Muscle layer of duodenum (tissue), 2 donors: ENCODE measurements at regions not wholly inside any gene's neighbourhood (a gene's known extent, or its start where the extent isn't known, plus 50 kb on each side); places are given as distances from the start of the nearest gene placed in this dataset.
"Not testable (repeated sequence)": the region's sequence is repeated elsewhere in the genome, so short reads cannot be mapped to it uniquely, and the experiment has no call there.

Experiments
- H3K27ac ChIP-seq: one replicate; pipeline ENCODE4 v1.7.0; 2013; ENCODE audit warnings: mild to moderate bottlenecking, low read length
- H3K27me3 ChIP-seq: one replicate; pipeline ENCODE4 v1.7.0; 2013; ENCODE audit warnings: low read depth, mild to moderate bottlenecking, control low read depth, low read length
- H3K36me3 ChIP-seq, 2 donors: one replicate each; pipeline ENCODE4 v1.7.0; 2013; ENCODE audit warnings: low read length in 2 of 2, control low read depth in 1 of 2, mild to moderate bottlenecking in 1 of 2; ENCODE audit not compliant: insufficient read depth in 2 of 2, control insufficient read depth in 1 of 2
- H3K4me1 ChIP-seq, 2 donors: one replicate each; pipeline ENCODE4 v1.7.0; 2013; ENCODE audit warnings: low read length in 2 of 2, mild to moderate bottlenecking in 2 of 2, control low read depth in 1 of 2, moderate library complexity in 1 of 2; ENCODE audit not compliant: insufficient read depth in 2 of 2, control insufficient read depth in 1 of 2
- H3K4me3 ChIP-seq, 2 donors: one replicate each; pipeline ENCODE4 v1.7.0; 2013; ENCODE audit warnings: low read length in 2 of 2, low read depth in 1 of 2, mild to moderate bottlenecking in 1 of 2
- H3K9me3 ChIP-seq, 2 donors: one replicate each; pipeline ENCODE4 v1.7.0; 2013; ENCODE audit warnings: low read length in 2 of 2, control low read depth in 1 of 2, mild to moderate bottlenecking in 1 of 2; ENCODE audit not compliant: control insufficient read depth in 1 of 2
- donor health status: healthy.

DNA sequence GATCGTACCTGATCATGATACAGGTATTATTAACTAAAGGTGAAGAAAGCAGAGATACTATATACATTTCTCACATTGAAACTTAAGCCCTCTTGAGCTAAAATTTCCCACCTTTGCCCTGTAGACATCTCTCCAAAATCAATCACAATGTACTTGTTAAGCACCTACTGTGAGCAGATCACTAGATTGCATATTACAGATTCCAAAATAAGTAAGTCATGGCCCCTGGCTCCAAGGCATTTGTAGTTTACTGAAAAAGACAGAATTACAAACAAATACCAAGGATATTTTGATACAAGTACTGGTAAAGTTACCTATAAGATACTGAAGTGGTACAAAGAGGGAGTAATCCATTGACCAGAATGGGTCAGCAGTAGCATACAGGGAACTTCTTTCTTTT is 455.3 kb downstream of the STK39 start:
- Histone ChIP-seq H3K4me1 (no peaks in the 10 kb centered on the region), H3K4me3 (no peak overlapping the region), H3K36me3 (no peaks in the 10 kb centered on the region), H3K27me3 (no peaks in the 10 kb centered on the region), H3K9me3 (no peaks in the 10 kb centered on the region), H3K27ac (no peak overlapping the region)

DNA sequence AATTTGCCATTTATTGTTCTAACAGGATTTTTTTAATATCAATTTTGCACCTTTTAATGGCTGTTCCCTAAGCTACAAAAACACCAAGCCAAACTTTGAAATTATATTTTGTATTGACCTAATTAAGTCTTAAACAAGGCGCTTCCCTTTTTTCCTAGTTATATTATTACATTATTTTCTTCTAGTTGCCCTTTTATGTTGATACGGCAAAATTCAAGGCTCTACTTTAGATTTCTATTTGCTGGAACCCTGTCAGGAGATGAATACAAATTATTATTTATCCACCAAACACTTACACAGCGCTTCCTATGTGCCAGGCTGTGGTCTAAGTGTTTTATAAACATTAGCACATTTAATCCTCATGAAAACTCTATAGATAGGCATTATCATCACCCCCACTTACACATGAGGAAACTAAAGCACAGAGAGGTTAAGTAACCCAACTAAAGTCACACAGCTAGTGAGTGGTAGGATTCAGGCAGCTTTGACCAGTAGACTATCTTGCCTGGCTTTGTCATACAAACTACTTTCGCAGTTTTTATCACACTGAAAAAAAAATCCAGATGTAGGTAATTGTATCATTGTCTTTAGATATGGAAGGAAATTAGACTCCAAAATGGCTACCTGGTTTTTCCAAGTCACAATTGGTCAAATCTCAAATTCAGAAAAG is 456.5 kb downstream of the STK39 start:
- Histone ChIP-seq H3K36me3 (no peaks in the 10 kb centered on the region), H3K4me1 (no peaks in the 10 kb centered on the region), H3K9me3 (no peaks in the 10 kb centered on the region), H3K27ac (no peak overlapping the region), H3K27me3 (no peaks in the 10 kb centered on the region), H3K4me3 (no peak overlapping the region)

DNA sequence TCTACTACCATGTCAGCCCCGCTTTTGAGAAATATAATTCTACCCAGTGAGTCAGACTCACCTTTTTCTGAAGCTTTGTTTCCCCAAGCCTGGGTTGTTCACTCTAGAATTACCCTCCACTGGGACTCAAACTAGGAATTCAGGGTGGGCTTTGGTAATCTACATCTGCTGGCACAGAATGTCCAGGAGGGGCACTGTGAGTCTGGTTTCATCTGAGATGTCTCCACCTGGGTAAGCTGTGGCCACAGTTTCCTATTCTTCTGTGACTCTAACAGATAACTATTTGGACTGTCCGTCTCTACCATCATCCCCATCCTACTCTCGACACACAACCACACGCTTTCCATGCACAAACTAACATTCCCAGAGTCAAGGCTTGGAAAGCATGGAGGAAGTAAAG is 457.2 kb downstream of the STK39 start:
- Histone ChIP-seq H3K27ac (no peak overlapping the region), H3K9me3 (no peaks in the 10 kb centered on the region), H3K4me1 (no peaks in the 10 kb centered on the region), H3K4me3 (no peak overlapping the region), H3K36me3 (no peaks in the 10 kb centered on the region), H3K27me3 (no peaks in the 10 kb centered on the region)

DNA sequence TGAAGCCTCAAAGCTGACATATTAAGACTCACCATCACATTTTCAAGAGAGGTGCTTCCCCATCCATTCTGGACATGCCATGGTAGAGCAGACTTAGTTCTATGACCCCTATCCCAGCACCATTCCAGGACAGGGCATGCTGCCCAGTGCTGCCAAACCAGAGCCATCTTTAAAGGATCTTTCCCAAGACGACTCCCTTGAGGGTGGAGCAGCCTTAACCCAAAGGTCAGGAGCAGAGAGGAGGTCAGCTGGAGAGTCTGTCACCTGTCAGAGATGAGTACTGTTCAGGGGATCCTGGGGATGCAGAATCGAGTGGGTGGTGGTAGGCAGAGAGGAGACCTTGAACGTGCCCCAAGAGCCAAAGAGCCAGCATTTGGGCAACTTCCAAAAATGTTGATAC is 459.8 kb downstream of the STK39 start:
- Histone ChIP-seq H3K36me3 (no peaks in the 10 kb centered on the region), H3K4me1 (no peaks in the 10 kb centered on the region), H3K27ac (no peak overlapping the region), H3K27me3 (no peaks in the 10 kb centered on the region), H3K9me3 (no peaks in the 10 kb centered on the region), H3K4me3 (no peak overlapping the region)

DNA sequence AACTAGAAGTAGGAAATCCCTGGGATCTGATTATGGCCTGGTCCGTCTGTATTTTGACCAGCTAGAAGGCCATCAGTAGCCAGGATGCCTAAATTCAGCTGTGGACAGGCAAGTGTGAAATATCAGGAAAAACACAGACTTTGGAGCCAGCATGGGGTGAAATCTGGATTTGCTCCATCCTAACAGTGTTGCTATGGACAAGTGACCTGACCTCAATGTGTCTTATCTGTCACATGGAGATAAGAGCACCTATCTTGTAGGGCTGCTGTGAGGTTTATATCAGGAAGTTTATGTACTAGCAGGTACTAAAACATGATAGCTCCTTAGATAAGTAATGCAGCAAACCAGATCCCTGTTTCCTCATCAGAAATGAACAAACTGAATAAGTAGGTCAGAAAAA is 460.4 kb downstream of the STK39 start:
- H3K4me3 ChIP-seq: no peak overlapping the region
- H3K27me3 ChIP-seq: no peaks in the 10 kb centered on the region
- no peaks in the 10 kb centered on the region for H3K9me3 ChIP-seq
- no peaks in the 10 kb centered on the region for H3K36me3 ChIP-seq
- H3K4me1 ChIP-seq: no peaks in the 10 kb centered on the region
- H3K27ac ChIP-seq: no peak overlapping the region

DNA sequence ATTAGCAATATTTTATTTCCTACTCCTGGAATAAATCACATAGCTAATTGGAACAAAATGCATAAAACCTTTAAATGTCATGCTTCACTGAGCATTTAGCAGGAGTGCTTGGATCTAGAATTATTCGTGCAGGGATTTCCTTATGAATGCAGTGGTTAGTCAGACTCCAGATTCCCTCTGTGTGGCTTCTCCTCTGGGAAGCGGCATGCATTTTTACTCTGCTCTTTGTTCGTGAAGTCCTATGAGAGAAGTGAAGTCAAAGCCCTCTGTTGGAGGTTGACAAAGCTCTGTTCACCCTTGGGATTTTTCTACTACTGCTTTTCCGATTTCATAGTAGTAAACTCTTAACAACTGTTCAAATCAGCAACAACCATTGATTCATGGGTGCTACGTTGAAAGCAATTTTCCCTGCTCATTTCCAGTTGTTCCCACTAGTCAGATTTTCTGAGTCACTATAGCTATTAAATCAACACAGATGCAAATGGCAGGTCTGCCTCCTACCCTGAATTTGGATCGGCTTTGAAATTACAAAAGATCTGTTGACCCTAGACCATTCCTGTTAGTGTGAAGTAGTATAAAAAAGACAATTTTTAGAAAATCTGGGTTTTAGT is 461.7 kb downstream of the STK39 start:
- Histone ChIP-seq H3K9me3 (no peaks in the 10 kb centered on the region), H3K36me3 (no peaks in the 10 kb centered on the region), H3K27me3 (no peaks in the 10 kb centered on the region), H3K27ac (no peak overlapping the region), H3K4me1 (no peaks in the 10 kb centered on the region), H3K4me3 (no peak overlapping the region)

DNA sequence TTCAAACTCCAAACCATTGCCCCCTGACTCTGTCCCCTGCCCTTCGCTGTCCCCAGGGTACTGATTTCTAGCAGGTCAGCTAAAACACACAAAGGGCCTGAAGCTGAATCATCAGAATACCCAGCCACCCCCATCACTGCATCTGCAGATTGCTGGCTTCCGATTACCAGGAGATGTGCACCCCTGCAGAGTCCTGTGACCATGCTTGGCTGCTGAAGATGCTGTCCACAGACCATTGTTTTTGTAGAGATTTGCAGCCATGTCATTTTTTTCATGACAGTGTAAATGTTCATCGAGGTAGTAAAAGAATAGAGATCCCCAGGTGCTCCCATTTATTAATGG is 463.3 kb downstream of the STK39 start:
- Histone ChIP-seq H3K27me3 (no peaks in the 10 kb centered on the region), H3K4me3 (no peak overlapping the region), H3K27ac (no peak overlapping the region), H3K4me1 (no peaks in the 10 kb centered on the region), H3K9me3 (no peaks in the 10 kb centered on the region), H3K36me3 (no peaks in the 10 kb centered on the region)

DNA sequence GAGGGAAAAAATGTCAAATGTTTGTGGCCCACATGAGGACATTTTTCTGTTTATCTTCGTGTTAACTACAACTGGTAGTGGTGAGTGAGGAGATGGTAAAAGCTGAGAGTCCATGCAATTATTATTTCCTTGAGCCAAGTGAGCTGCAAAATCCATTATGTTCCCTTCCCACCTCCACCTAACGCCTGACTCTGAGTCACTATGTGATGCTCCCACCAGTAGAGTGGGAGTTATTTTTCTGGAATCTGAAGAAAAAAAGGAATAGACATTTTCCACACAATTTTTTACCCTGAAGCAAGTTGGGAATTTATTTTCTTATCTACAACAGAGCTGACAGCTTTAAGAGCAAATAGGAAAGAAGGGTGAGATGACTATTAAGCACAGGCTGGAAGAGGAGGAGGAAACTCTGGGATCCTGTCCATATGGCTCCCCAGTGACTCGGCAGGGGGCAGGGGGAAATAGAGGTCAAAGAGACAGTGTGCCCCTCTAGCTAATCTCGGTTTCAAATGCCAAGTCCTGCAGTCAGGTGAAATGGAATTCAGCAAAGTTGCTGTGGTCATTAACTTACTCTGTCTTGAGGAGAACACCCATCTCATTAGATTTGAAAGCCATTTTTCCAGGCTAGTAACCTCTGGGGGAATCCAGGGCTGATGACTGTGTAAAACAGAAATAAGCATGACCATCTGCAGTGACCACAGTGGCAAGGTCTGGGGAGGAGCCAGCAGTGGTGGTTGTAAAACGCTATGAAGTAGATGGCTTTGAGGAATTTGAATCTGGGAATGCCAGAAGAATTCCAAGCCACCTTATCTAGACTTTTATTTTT is 463.9 kb downstream of the STK39 start:
- H3K27ac ChIP-seq: no peak overlapping the region
- no peaks in the 10 kb centered on the region for H3K9me3 ChIP-seq
- H3K4me3 ChIP-seq: no peak overlapping the region
- H3K4me1 ChIP-seq: no peaks in the 10 kb centered on the region
- no peaks in the 10 kb centered on the region for H3K27me3 ChIP-seq
- H3K36me3 ChIP-seq: no peaks in the 10 kb centered on the region

DNA sequence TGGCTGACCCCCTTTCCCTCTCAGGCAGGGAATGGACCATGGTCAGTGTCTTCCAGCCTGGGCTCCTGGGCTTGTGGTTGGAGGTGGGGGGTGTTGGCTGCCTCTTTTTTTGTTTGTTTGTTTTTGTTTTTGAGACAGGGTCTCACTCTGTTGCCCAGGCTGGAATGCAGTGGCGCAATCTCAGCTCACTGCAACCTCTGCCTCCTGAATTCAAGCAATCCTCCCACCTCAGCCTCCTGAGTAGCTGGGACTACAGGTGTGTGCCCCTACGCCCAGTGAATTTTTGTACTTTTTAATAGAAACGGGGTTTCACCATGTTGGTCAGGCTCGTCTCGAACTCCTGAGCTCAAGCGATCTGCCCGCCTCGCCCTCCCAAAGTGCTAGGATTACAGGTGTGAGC is 465.8 kb downstream of the STK39 start:
- not testable (repeated sequence) for H3K4me3 ChIP-seq, H3K27ac ChIP-seq, H3K9me3 ChIP-seq, H3K27me3 ChIP-seq, H3K36me3 ChIP-seq, H3K4me1 ChIP-seq

DNA sequence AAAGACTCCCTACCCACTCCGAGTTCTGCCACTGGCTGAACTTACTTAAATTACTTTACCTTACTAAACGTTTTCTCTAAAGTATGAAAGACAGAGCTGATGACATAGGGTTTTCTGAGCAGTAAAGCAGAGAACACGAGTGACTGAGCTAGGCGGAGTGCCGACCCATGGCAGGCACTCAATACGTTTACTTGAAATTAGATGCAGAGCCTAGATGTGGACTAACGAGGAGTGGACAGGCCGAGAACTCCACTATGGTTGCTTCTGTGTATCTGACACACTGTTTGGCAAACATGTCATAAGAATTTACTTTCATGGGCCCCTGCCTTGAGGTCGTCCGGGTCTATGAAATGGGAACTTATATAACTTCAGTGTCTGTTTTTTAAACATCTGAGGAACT is 471.0 kb downstream of the STK39 start:
- H3K9me3 ChIP-seq: no peaks in the 10 kb centered on the region
- H3K36me3 ChIP-seq: no peaks in the 10 kb centered on the region
- H3K4me1 ChIP-seq: no peaks in the 10 kb centered on the region
- H3K4me3 ChIP-seq: no peak overlapping the region
- no peak overlapping the region for H3K27ac ChIP-seq
- H3K27me3 ChIP-seq: no peaks in the 10 kb centered on the region

DNA sequence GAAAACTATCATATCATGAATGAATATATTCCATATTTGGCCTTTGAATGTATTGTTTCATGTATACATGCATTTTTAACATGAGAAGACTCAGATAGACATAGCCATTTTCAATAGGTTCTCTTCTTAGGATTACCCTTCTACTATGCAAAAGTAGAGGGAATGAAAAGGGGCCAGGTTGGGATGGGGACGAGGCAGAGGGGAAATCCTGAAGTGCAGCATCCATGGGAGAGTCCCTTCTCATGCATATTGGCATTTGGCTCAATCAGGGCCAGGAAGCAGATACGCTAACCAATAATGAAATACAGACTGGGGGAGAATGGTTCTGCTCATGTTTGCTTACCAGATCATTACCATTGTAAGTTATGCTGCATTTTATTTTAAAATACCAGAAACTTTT is 475.8 kb downstream of the STK39 start:
- Histone ChIP-seq H3K27me3 (no peaks in the 10 kb centered on the region), H3K4me1 (no peaks in the 10 kb centered on the region), H3K9me3 (peaks cover 0 to 2% of the 10 kb centered on the region in 2 donors), H3K4me3 (no peak overlapping the region), H3K27ac (no peak overlapping the region), H3K36me3 (no peaks in the 10 kb centered on the region)
